K562 (cell line): ENCODE measurements at regions not wholly inside any gene's neighbourhood (a gene's known extent, or its start where the extent isn't known, plus 50 kb on each side); places are given as distances from the start of the nearest gene placed in this dataset.

Source experiments
- ATAC-seq: fragments of 200-7000 bp; cut with Tn5 transposase; 3 replicates; pipeline ENCODE4 v1.9.1; 2020; ENCODE audit warnings: moderate library complexity
- BruUV-seq: library from RNA; stranded (reverse); fragments of 400-500 nt; replicated peaks from 2 replicates; lab custom pipeline; 2021; lab: Mats Ljungman, UMichigan
- CTCF ChIA-PET: fragments of 300-600 bp; formaldehyde crosslinking; extraction: SDS; loops from one replicate; lab custom pipeline; 2021; ENCODE audit warnings: low intra/inter-chr PET ratio; lab: Yijun Ruan, JAX
- POLR2A ChIA-PET: fragments of 300-600, 350-650 bp; sonication (Branson Sonifier 250); formaldehyde crosslinking; extraction: SDS; loops from one replicate; lab custom pipeline; 2021; ENCODE audit warnings: antibody characterized with exemption, inconsistent platforms; lab: Yijun Ruan, JAX
- DNase-seq, 4 experiments: peaks; one replicate each; pipeline versions ENCODE4 v3.0.0 to v3.0.0-alpha.2; 2011 to 2018; ENCODE audit warnings: low spot score in 3 of 4, mixed read lengths in 3 of 4; ENCODE audit errors: extremely low read depth in 1 of 4
- FAIRE-seq: peaks from 2 replicates; lab custom pipeline; 2011; peaks lifted over from hg19 to GRCh38; lab: Jason Lieb, UNC
- H2AFZ ChIP-seq: 2 replicates; pipeline ENCODE4 v1.6.0; 2011; ENCODE audit warnings: low read depth, low read length, control low read depth, inconsistent platforms
- H3K27ac ChIP-seq: fragments of 200-600 bp; 3 replicates; pipeline ENCODE4 v1.8.0; 2011; ENCODE audit warnings: low read depth, mild to moderate bottlenecking, control low read depth, inconsistent platforms, low read length, moderate library complexity, mixed read lengths; ENCODE audit errors: extremely low read depth
- H3K27me3 ChIP-seq, 2 experiments: fragments of 300-600 bp in 1 of 2; 2 replicates in 1 of 2; 3 replicates in 1 of 2; pipeline versions ENCODE4 v1.6.0 to v1.8.0; 2011; ENCODE audit warnings: inconsistent platforms in 2 of 2, low read length in 2 of 2, mild to moderate bottlenecking in 1 of 2, mixed read lengths in 1 of 2, moderate library complexity in 1 of 2; ENCODE audit not compliant: control insufficient read depth in 2 of 2, insufficient read depth in 2 of 2
- H3K36me3 ChIP-seq: fragments of 300-600 bp; 3 replicates; pipeline ENCODE4 v1.8.0; 2011; ENCODE audit warnings: mild to moderate bottlenecking, low read length, inconsistent platforms; ENCODE audit not compliant: control insufficient read depth, insufficient read depth
- H3K4me1 ChIP-seq, 2 experiments: fragments of 200-600 bp in 1 of 2; replicated peaks in 1 of 2; 2 replicates in 1 of 2; 3 replicates in 1 of 2; pipeline versions ENCODE4 v1.5.1 to v1.8.0; 2011; ENCODE audit warnings: inconsistent platforms in 2 of 2, low read length in 2 of 2, mild to moderate bottlenecking in 1 of 2, mixed read lengths in 1 of 2, moderate library complexity in 1 of 2; ENCODE audit not compliant: control insufficient read depth in 2 of 2, insufficient read depth in 2 of 2
- H3K4me2 ChIP-seq: 2 replicates; pipeline ENCODE4 v1.6.1; 2011; ENCODE audit warnings: low read length, control low read depth, inconsistent platforms, mixed read lengths; ENCODE audit not compliant: insufficient read depth
- H3K4me3 ChIP-seq: fragments of 200-600 bp; sonication (generic), shearing (Covaris generic); 2 replicates; pipeline ENCODE4 v1.5.1; 2016; ENCODE audit warnings: control low read depth, inconsistent platforms
- H3K79me2 ChIP-seq: fragments of 200-600 bp; 3 replicates; pipeline ENCODE4 v1.8.0; 2011; ENCODE audit warnings: low read length, inconsistent platforms; ENCODE audit not compliant: control insufficient read depth, insufficient read depth
- H3K9ac ChIP-seq, 2 experiments: 2 replicates each; pipeline versions ENCODE4 v1.6.0 to v1.6.1; 2011; ENCODE audit warnings: low read depth in 2 of 2, low read length in 2 of 2, control low read depth in 1 of 2, inconsistent platforms in 1 of 2, mild to moderate bottlenecking in 1 of 2, mixed read lengths in 1 of 2; ENCODE audit not compliant: insufficient read depth in 1 of 2
- H3K9me1 ChIP-seq: one replicate; pipeline ENCODE4 v1.6.0; 2011; ENCODE audit warnings: inconsistent platforms, mild to moderate bottlenecking, low read length, moderate library complexity; ENCODE audit not compliant: control insufficient read depth, insufficient read depth
- H3K9me3 ChIP-seq: replicated peaks from 2 replicates; pipeline ENCODE4 v1.5.1; 2011; ENCODE audit warnings: low read depth, low read length, inconsistent platforms; ENCODE audit not compliant: control insufficient read depth, insufficient read depth
- H4K20me1 ChIP-seq: replicated peaks from 2 replicates; pipeline ENCODE4 v1.6.1; 2011; ENCODE audit warnings: low read length, inconsistent platforms, mixed read lengths; ENCODE audit not compliant: control insufficient read depth, insufficient read depth
- CEBPB ChIP-seq: fragments of 450-650 bp; IDR thresholded peaks from 2 replicates; pipeline ENCODE4 v1.6.1; 2016; ENCODE audit warnings: missing genetic modification characterization, missing compliant biosample characterization
- CEBPG ChIP-seq, 3 experiments: fragments of 200-800 bp in 1 of 3; sonication (Bioruptor generic) in 1 of 3; sonication (generic) in 1 of 3; formaldehyde crosslinking in 1 of 3; IDR thresholded peaks in 2 of 3; conservative IDR thresholded peaks in 1 of 3; 2 replicates each; pipeline versions ENCODE4 v1.6.1 to v1.8.0; 2016 to 2022; ENCODE audit warnings: missing compliant biosample characterization in 2 of 3, missing genetic modification characterization in 2 of 3, mild to moderate bottlenecking in 1 of 3, missing genetic modification reagents in 1 of 3
- WGBS: fragments of 100-300 bp; shearing (Covaris generic); methylation state at CpG from one replicate; pipeline ENCODE4 v1.1.6; 2016; ENCODE audit warnings: low coverage, mixed read lengths; ENCODE audit not compliant: insufficient coverage; ENCODE audit errors: missing lambda C conversion rate; 5-methylcytosine and 5-hydroxymethylcytosine counted together
- in situ Hi-C: fragments of 300-500 bp; cut with MboI; formaldehyde crosslinking; loops from 4 replicates; pipeline ENCODE4 v1.15.0; 2018; ENCODE audit warnings: inconsistent platforms, mixed read lengths
- intact Hi-C: fragments of 100-400 bp; cut with micrococcal nuclease; formaldehyde crosslinking; loops from 2 replicates; pipeline ENCODE4 v1.14.2; 2022
- TF ChIP-seq, protein P1 (sequence below): fragments of 450-650 bp; IDR thresholded peaks from 2 replicates; pipeline ENCODE4 v1.6.1; 2017; ENCODE audit warnings: antibody characterized with exemption, mild to moderate bottlenecking

- H3K9ac ChIP-seq: no peak overlapping the region
- POLR2A ChIA-PET: interaction anchor here (1.0 kb wide), 1 partner anchor 12 kb away, joined by 3 read pairs; no protein-coding TSS in a partner anchor
- FAIRE-seq (no peak), DNase-seq (no peak), ATAC-seq (no peak)
- TF ChIP-seq, protein P1, sequence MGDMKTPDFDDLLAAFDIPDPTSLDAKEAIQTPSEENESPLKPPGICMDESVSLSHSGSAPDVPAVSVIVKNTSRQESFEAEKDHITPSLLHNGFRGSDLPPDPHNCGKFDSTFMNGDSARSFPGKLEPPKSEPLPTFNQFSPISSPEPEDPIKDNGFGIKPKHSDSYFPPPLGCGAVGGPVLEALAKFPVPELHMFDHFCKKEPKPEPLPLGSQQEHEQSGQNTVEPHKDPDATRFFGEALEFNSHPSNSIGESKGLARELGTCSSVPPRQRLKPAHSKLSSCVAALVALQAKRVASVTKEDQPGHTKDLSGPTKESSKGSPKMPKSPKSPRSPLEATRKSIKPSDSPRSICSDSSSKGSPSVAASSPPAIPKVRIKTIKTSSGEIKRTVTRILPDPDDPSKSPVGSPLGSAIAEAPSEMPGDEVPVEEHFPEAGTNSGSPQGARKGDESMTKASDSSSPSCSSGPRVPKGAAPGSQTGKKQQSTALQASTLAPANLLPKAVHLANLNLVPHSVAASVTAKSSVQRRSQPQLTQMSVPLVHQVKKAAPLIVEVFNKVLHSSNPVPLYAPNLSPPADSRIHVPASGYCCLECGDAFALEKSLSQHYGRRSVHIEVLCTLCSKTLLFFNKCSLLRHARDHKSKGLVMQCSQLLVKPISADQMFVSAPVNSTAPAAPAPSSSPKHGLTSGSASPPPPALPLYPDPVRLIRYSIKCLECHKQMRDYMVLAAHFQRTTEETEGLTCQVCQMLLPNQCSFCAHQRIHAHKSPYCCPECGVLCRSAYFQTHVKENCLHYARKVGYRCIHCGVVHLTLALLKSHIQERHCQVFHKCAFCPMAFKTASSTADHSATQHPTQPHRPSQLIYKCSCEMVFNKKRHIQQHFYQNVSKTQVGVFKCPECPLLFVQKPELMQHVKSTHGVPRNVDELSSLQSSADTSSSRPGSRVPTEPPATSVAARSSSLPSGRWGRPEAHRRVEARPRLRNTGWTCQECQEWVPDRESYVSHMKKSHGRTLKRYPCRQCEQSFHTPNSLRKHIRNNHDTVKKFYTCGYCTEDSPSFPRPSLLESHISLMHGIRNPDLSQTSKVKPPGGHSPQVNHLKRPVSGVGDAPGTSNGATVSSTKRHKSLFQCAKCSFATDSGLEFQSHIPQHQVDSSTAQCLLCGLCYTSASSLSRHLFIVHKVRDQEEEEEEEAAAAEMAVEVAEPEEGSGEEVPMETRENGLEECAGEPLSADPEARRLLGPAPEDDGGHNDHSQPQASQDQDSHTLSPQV: no peak
- no peak for TF ChIP-seq CEBPG (CRISPR knock-in tag; IDR thresholded peaks at IDR 0.05)
- TF ChIP-seq CEBPG (tag; conservative IDR thresholded peaks at IDR 0.05 in 1 of 2, IDR thresholded peaks at IDR 0.05 in 1 of 2): peak; percentile 60 to 74; a peak in 3 of 4 replicates
- TF ChIP-seq CEBPB (tag): peak; percentile 55; the same call in 1 of the 2 replicates
- in situ Hi-C loops (no loop called here), intact Hi-C loops (no loop called here)
- H3K4me3 ChIP-seq: no peak overlapping the region
- BruUV-seq: no TSS peak
- no peaks in the 10 kb centered on the region for H3K79me2 ChIP-seq
- no peaks in the 10 kb centered on the region for H3K4me1 ChIP-seq
- H3K9me1 ChIP-seq: no peaks in the 10 kb centered on the region
- H3K9me3 ChIP-seq: no peaks in the 10 kb centered on the region
- CTCF ChIA-PET: no interaction called here
- no peaks in the 10 kb centered on the region; the same call in 2 of the 3 replicates for H3K36me3 ChIP-seq
- H3K4me2 ChIP-seq: no peak overlapping the region
- 16% methylated on average over 3 of the region's 3 CpGs for WGBS
- no peak overlapping the region for H3K27ac ChIP-seq
- H3K27me3 ChIP-seq: no peaks in the 10 kb centered on the region
- no peak overlapping the region for H2AFZ ChIP-seq
- no peaks in the 10 kb centered on the region for H4K20me1 ChIP-seq
Observed at GRCh38 chr4:123232439-123232838, 164.2 kb upstream of the SPRY1 start.
